ENCODE measurements at regions not wholly inside any gene's neighbourhood (a gene's known extent, or its start where the extent isn't known, plus 50 kb on each side); places are given as distances from the start of the nearest gene placed in this dataset.

DNA sequence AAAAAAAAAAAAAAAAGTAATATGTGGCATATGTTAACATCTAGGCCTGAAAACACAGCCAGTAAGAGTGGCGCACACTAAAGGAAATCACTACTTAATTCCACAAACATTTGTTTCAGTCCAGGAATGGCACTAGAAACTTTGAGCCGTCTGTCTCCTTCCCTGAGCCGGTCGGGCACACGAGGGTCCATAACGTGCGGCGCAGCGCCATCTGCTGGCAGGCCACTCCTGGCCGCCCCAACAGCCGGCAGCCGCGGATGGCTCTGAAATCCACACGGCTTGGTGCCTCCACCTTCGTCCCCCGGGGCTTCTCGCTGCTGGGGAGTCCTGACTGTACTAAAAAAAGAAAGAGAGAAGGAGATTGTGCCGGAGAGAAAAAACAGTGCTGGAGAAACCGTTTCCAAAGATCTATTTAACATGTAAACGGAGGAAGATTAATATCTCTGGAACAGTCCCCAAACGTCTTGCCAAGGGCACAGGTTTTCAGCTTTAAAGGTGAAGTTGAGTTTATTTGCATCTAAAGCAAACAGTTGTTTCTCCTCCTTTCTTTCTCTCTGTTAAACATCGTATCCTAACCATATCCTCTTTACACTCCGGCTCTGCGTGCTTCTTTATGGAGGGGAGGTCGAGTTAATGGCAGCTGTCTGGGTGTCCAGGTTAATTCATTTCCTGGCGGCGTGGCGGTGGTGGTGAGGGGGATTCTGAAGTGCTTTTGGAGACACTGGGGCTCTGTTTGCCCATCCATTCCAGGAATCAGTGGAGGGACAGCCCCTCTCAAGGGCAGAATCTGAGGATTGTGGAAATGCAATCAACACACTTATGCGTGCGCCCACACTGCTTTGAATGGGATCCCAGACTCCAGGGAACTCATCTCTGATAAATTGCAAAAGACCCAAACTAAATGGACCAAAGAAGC lies 611.3 kb upstream of the SALL1 start:
- peak in 1 of 2 experiments; percentile 35 for DNase-seq

DNA sequence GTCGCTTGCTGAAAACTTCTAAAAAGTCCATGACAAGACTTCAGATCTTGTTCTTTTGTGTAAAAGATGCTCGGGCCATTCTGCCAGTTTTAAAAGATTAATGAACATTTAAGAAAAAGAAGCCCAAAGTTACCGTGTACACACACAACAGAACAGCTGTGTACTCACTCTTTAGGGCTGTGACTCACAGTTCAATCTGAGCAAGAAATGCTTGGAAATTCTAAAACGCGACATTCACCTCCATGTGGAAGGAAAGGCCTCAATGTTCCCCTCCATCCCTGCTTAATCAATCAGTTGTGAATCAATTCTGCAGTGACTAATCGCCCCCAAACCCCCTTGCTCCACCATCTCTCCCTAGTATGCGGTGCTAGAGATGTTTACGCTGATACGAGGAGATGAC lies 609.9 kb upstream of the SALL1 start:
- no peak for DNase-seq

- DNase-seq, result no peak
These were observed 608.9 kb upstream of the SALL1 start for GRCh38 chr16:51759999-51760398.

DNA sequence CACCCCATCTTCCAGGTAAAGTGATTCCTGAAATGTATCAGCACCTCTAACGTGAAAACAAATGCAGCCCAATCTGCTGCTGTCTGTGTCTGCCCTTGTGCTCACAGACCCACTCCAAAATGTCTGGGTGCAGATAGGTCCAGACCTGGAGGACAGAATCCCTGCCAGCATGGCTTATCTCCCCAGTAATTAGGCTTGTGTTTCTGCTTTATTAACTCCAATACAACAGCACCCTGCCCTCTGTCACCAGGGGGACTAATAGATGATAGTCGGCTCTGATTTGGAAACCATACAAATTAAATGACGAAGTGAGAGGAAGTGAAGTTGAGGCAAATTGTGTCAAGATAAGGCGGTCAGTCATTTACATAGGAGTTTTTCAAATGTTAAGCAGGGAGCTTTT lies 608.3 kb upstream of the SALL1 start:
- DNase-seq, result no peak

DNA sequence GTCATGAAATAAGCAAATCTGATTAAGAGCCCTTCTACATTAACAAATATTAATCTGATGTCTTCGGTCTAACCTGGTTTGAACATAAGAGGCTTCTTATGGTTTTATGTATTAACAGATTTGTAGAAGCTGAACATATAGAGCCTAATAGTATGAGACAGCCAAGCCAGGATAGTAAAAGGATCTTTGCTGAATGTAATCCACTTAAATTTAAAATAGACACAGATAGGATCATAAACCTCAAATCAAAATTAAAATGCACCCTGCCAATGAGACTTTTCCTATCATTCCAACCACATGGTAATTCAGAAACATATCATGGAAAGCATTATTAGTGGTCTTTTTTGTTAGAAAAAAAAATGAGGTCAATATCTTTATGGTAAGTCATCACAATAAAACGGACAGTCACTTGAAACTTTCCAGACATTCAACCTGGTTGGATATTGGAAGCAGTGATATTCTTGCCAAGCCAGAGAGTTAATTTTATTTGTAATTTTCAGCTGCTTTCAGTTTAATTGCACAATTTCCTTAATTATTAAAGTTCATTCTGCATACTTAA lies 606.9 kb upstream of the SALL1 start:
- DNase-seq, result no peak

GRCh38 chr16:51757505-51757904 lies 606.4 kb upstream of the SALL1 start:
- no peak for DNase-seq

DNA sequence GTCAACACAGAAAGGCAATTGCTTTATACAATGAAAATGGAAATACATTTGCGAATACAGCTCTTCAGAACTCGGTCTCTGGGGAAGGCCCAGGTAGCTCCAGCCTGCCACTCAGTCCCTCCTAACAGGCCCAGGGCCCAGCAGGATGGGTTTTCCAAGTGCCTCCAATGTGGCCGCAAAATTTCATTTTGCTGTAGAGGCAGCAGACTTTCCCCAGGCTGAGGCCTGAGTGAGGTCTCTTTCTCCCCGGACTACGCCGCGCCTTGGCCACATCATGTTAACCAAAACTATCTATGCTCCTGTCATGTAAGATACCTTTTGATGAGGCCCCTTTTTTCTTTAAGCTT lies 606.0 kb upstream of the SALL1 start:
- no peak for DNase-seq

- no peak for DNase-seq
These were observed 605.5 kb upstream of the SALL1 start for GRCh38 chr16:51756447-51757123.

DNA sequence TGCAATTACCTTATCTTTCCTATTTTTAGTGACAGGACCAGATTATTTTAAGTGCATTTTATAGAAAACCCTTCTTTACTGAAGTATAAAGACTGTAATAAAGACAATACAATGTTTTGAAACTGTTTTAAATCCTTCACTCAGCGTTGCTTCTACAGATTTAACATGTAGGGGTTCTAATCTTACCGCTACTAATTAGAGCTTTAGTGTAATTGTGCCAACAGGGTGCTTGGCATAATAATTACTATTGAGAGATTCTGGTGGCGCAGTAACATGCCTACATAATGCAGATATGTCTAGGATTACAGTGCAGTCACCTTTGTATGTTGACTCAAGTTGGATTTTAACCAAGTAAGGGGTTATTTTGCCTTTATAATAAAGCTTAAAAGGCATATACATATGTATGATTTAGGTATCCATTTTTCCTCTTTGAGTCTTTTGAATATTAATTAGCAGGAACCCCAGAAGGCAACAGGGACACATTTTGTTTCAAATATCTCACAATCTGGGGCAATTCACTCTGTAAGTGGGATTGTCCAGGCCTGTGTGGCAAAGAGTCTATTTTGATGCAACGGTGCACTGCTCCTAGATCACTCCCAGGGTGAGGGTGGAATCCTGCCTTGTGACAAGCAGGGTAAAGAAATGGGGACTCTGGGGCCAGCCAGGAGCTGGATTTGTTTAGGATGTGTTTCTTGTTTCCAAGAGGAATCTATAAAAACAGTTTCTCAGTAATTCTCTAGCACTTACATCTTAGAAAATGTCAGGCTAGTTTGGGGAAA lies 604.7 kb upstream of the SALL1 start:
- DNase-seq, result no peak

- DNase-seq, result no peak
These were observed 604.0 kb upstream of the SALL1 start for GRCh38 chr16:51755039-51755501.

GRCh38 chr16:51753467-51754127 lies 602.5 kb upstream of the SALL1 start:
- DNase-seq, result no peak

GRCh38 chr16:51752438-51752995 lies 601.4 kb upstream of the SALL1 start:
- DNase-seq, result no peak

DNA sequence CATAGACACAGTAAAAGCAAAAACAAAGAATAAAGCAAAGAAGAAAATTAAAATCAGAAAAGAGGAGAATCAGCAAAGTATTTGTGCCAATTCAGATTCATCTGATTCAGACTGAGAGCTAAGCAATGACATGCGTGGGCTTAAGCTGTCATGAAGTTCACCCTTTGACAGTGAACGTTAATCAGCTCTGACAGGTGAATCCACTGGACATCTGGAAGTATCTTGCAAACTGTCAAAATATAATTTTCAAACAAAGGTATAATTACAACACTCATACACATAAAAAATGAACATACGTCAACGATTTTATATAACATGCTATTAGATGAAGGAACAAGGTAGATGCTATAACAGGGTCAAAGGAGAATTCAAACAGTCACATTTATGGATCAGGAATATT lies 596.3 kb upstream of the SALL1 start:
- DNase-seq, result no peak

GRCh38 chr16:51734220-51734619 lies 583.1 kb upstream of the SALL1 start:
- DNase-seq, result no peak

DNA sequence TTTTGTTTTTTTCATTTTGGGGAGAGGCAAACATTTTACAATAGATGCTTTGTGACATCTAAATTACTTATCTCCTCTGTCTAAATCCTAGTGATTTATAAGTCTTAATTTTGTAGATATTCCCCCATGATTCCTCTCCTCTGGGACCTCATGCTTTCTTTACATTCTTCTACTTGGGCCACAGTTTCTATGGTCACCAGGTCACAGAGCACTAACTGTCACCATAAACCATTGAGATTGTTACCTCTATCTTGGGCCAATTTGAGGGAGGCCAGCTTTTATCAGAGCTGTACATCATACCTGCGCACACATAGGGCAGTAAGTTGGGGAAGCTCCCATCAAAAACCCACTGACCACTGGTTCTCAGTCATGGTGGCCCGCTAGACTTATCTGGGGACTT lies 582.1 kb upstream of the SALL1 start:
- no peak for DNase-seq

DNA sequence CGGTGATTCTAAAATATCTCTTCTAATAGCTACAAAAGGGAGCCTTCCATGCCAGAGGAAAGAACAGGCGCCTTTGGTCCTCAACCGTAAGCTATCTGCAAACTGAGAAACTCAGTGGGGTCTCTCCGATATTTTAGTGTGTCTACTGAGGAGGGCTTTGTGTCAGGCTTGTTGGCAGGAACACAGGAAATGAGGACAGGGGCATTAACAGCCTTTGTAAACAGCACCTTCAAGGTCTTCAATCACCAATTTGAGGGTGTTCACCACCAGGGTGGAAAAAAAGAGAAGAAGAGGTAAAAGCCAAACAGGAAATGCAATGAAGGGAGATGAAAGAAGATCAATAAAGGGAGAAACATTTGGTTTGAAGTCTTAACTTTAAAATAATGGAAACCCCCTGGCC lies 580.1 kb upstream of the SALL1 start:
- DNase-seq, result no peak

DNA sequence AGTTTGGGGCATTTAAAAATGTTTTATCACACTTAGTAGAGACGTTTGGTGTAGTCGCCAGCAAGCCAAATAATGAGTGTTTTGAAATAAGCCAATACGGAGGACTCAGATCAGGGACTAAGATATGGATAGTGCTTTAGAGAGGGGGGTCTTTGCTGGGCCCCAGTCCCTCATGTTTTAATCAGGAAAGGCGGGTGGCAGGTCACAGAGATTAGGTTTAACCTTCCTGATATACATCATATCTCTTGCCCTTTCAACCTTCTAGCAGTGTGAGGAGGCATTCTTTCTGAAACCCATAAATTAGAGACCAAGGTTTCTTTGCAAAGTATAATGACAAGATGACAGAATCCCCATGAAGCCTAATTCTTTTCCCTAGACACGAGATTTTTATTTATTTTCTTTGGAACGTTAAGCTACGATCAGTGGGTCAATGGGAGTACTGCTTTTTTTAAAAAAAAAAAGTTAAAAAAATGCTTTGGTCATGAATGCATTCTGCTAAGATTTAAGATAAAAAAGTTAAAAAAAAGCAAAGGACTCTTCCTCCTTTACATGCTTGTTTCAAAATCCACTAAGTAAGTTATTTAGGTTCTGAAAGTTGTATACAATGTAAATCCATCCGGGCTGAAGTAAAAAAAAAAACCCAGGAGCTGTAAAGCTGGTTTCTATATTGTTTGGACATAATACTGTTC lies 572.1 kb upstream of the SALL1 start:
- no peak for DNase-seq

DNA sequence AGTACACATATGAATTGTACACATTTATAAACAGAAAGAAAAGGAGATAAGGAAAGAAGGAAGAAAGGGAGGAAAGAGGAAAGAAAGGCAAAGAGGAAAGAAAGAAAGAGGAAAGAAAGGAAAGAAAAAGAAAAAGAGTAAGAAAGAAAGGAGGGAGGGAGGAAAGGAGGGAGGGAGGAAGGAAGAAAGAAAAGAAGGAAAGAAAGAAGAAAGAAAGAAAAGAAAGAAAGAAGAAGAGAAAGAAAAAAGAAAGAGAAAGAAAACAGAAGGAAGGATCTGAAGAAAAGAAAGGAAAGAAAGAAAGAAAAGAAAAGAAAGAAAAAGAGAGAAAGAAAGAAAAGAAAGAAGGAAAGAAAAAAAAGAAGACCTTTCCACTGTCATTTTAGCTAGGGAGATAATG lies 571.4 kb upstream of the SALL1 start:
- no peak for DNase-seq

GRCh38 chr16:51719376-51719775 lies 568.3 kb upstream of the SALL1 start:
- DNase-seq, result no peak

GRCh38 chr16:51716195-51716594 lies 565.1 kb upstream of the SALL1 start:
- DNase-seq, result no peak

- no peak for DNase-seq
These were observed 562.4 kb upstream of the SALL1 start for GRCh38 chr16:51713502-51713901.

Data from stimulated activated CD4-positive, alpha-beta T cell treated with anti-CD3 and anti-CD28 coated beads, Interleukin-4, amount 100 ng/mL, for 4 hours (primary cell).